ENCODE measurements at regions not wholly inside any gene's neighbourhood (a gene's known extent, or its start where the extent isn't known, plus 50 kb on each side); places are given as distances from the start of the nearest gene placed in this dataset.
"Not testable (repeated sequence)": the region's sequence is repeated elsewhere in the genome, so short reads cannot be mapped to it uniquely, and the experiment has no call there.

- DNase-seq, result not testable (repeated sequence)
These were observed 277.9 kb upstream of the GCFC2 start for GRCh38 chr2:75988622-75989021.

DNA sequence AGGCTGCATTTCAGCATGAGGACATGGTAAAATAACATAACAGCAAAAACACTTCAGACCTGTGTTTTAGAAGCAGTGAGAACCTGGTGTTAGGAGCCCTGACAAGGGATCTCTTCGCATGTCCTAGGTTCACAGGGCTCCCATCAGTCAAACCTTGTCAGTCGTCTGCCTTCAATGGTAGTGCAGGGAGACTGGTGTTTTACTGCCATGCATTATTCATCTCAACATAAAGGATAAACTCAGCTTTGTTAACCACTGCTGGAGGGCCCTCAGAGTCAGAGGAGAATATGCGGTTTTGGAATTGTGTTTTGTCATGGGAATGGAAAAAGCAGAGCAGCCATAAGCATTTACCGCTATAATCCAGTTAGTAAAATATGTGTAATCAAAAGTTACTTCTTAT, 275.9 kb upstream of the GCFC2 start:
- no peak for DNase-seq

GRCh38 chr2:75982719-75983118, 272.0 kb upstream of the GCFC2 start:
- no peak for DNase-seq

- DNase-seq, result no peak
These were observed 253.9 kb upstream of the GCFC2 start for GRCh38 chr2:75964646-75965045.

DNA sequence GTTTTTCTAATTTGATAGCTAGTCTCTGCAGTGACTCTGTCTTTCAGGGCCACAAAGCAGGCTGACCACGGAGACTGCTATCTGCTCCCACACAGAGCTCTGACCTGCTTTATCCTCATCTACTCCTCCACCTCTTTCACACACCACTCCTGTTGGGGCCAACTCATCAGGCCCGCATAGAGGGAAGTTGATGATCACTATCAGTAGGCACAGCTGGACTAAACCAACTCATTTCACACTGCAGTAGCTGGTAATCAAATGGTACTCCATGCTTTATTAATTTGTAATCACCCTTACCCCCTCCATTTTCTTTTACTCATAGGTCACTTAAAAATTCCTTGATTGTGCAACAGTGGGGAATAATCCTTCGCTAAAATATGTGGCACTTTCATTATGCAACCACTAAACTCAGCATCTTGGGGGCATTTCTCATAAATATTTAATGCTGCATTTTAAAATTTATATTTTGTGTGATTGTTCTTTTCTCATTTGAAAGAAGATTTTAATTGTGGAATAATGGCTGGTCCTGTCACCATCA, 249.8 kb upstream of the GCFC2 start:
- DNase-seq, result no peak

- DNase-seq, result no peak
These were observed 249.2 kb upstream of the GCFC2 start for GRCh38 chr2:75959724-75960471.

DNA sequence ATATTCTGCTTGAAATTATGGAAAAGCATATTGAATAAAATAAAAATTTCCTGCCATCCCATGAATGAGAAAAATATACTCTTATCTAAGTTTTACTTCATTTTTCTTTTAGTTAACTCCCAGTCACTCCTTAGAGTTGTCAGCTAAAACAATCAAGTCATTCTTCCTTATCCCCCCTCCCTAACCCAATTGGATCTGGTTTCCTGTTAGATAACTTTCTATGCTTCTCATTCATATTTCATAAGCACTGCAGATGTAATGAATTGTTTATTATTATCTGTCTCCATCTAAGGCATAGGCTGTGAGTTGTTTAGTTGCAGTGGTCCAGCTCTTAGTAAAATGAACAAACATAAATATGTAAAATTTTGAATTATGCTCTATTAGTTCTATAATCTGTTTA, 244.0 kb upstream of the GCFC2 start:
- no peak for DNase-seq

DNA sequence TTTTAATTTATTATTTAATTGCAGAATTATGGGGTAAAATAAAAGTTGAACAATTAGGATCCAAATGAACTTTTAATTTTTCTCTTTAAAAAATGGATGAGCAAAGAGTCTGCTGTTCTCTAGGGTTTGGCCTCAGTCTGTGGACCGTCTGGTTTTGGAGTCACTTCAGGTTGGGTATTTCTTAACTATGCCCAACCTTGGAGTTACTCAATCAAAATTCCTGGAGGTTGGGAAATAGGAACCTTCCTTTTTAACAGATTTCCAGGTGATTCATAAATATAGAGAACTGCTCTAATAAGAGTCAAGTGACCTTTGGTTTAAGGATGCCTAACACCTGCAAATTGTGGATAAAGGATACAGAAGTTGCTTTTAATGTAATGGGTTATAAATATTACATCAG, 241.5 kb upstream of the GCFC2 start:
- no peak for DNase-seq

GRCh38 chr2:75949385-75950030, 238.8 kb upstream of the GCFC2 start:
- DNase-seq, result no peak

- no peak for DNase-seq
These were observed 225.6 kb upstream of the GCFC2 start for GRCh38 chr2:75936311-75936710.

- no peak for DNase-seq
These were observed 222.3 kb upstream of the GCFC2 start for GRCh38 chr2:75932996-75933395.

- no peak for DNase-seq
These were observed 217.4 kb upstream of the GCFC2 start for GRCh38 chr2:75928093-75928492.

DNA sequence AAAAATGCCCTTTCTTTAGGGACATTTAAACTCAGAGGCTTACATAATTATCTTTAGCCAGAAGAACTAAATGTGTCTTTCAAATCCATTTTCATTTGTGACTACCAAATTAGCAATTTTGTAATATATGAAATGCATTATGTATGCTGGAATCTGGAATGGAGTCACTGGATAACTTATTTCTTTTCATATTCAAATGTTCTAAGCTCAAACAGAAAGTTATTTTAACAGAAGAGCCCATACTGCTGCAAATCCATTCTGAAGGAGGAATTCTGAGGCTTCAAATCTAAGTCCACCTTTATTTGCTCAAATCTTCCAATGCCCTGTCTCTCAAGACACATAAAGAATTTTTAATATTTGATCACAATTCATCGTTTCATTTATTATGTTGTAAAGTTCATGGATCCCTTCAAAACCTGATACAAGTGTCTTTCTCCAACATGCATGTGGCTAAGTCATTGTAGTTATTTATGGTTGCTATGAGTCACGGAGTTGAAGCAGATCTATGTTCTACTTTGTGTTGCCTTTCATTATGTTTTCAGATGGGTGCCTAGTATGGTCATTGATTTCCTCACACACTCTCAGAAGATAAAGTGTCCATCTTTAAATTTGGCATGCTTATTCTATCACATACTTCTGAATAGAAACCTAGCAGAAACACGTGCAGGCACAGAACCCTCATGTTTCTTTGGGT, 214.8 kb upstream of the GCFC2 start:
- DNase-seq, result no peak

DNA sequence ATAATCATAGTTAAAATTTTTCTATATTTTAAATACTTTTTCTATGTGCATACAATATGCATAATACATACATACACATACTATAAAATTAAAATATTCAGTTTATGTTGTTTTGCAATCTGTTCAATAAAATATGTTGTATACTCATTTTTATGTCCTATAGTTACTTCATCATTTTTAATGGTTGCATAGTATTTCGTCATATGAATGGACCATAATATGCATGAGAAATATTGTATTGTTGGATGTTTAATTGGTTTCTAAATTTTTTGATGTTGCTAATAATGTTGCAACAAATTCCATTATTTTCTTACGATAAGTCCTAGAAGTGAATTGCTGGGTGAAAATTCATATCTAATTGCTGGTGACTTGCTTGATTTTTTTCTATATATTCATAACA, 211.5 kb upstream of the GCFC2 start:
- no peak for DNase-seq

- no peak for DNase-seq
These were observed 210.3 kb upstream of the GCFC2 start for GRCh38 chr2:75920859-75921551.

DNA sequence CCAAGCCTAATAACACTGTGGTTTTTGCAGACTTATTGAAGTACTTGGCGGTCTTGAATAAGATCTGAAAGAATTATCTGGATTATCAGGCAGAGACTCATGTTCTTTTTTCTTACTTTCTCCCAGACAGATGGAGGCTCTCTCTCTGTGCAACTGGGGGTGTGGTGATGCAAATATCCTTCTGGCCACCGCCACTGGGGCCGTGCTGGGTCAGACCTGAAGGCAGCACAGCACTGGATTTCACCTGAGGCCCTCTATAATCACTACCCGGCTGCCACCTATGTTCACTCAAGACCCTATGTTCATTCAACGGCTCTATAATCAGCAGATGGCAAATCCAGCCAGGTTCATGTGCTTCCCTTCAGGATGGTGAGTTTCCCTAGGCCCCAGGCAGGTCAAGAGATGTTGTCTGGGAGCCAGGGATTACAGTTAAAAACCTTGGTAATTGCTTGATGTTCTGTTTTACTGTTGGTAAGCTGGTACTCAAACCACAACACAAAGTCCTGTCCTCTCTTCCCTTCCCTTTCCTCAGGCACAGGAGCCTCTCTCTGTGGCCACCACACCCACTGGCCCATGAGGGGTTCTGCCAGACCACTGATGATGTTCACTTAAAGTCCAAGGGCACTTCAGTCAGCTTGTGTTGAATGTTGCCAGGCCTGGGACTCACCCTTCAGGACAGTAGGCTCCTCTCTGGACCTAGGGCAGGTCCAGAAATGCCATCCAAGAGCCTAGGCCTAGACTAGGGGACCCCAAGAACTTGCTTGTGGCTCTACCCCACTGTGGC, 205.3 kb upstream of the GCFC2 start:
- no peak for DNase-seq

DNA sequence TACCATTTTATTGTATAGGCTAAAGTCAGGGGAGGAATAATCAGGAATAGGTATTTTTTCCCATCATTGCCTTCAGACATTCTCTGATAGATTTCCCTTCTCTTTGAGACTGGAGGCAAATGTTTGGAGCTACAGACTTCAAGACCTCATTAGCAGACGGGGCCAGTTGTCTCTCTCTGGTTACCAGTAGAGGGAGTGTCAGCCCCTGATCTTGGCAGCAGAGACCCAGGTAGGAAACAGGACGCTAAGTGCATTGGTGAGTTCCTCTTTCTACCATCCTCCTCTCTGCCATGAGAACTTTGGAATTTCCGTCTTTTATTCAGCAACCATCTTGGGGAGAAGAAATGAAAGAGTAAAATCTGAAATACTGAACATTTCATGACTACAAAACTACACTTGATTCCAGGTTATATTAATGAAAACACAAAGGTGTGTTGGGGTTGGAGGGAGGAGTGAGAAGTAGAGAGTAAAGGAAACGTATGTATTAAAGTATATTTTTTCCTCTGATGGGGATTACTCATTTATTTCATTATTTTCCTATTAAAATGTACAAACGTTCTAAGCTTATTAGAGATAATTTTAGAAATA, 186.2 kb upstream of the GCFC2 start:
- DNase-seq, result no peak

DNA sequence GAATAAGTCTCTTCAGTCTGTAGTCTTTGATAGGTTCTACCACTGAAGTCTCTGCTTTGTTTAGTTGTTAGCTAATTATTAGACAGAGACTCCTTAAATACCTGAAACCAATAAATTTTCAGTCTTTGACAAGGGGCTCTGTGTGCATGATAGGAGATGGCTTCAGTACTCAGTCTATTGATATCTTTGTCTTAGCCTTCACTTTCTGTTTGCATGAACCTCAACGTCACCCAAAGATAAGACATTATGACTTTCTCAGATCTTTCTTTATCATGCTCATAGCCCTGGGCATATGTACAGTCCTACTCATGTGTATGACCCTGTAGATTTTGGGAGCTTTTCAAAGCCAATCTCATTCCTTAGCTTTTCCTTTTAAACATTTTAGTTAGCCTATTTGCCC, 183.5 kb upstream of the GCFC2 start:
- DNase-seq, result no peak

GRCh38 chr2:75892490-75892889, 181.8 kb upstream of the GCFC2 start:
- DNase-seq, result no peak

GRCh38 chr2:75882530-75882929, 171.8 kb upstream of the GCFC2 start:
- no peak for DNase-seq

DNA sequence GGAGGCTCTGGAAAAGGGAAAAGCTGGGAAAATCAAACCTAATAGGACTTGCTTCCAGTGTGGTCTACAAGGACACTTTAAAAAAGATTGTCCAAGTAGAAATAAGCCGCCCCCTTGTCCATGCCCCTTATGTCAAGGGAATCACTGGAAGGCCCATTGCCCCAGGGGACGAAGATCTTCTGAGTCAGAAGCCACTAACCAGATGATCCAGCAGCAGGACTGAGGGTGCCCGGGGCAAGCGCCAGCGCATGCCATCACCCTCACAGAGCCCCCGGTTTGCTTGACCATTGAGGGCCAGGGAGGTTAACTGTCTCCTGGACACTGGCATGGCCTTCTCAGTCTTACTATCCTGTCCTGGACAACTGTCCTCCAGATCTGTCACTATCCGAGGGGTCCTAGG, 164.9 kb upstream of the GCFC2 start:
- DNase-seq, result not testable (repeated sequence)

All from activated T-cell treated with anti-CD3 and anti-CD28 coated beads, Interleukin-2, amount 50 U/mL, for 48 hours (primary cell).